SK-N-SH (cell line): ENCODE measurements at regions not wholly inside any gene's neighbourhood (a gene's known extent, or its start where the extent isn't known, plus 50 kb on each side); places are given as distances from the start of the nearest gene placed in this dataset.

Experiments used
- CTCF ChIP-seq: fragments of 200-600 bp; sonication (generic); IDR thresholded peaks from 2 replicates; pipeline ENCODE4 v1.6.1; 2017; ENCODE audit warnings: antibody characterized with exemption, mild to moderate bottlenecking, moderate library complexity
- ELF1 ChIP-seq: IDR thresholded peaks from 2 replicates; pipeline ENCODE4 v1.4.0; 2012
- EZH2phosphoT487 ChIP-seq: fragments of 200-600 bp; sonication (generic); IDR thresholded peaks from 2 replicates; pipeline ENCODE4 v1.6.1; 2017; ENCODE audit warnings: low read depth, mixed run types, mild to moderate bottlenecking, antibody characterized with exemption, moderate library complexity, borderline replicate concordance
- JUND ChIP-seq: IDR thresholded peaks from 2 replicates; pipeline ENCODE4 v1.4.0; 2012
- SMC3 ChIP-seq: IDR thresholded peaks from 2 replicates; pipeline ENCODE4 v1.6.1; 2012; ENCODE audit warnings: low read depth, low read length, improper control_type of control experiment
- TEAD4 ChIP-seq: IDR thresholded peaks from 2 replicates; pipeline ENCODE4 v1.4.0; 2012; ENCODE audit warnings: mild to moderate bottlenecking, borderline replicate concordance; ENCODE audit not compliant: insufficient read depth

- TF ChIP-seq TEAD4 (no peak), EZH2phosphoT487 (no peak), SMC3 (no peak), CTCF (no peak), JUND (no peak), ELF1 (no peak)
Measured at GRCh38 chr17:79269620-79270019, 195.0 kb downstream of the ENGASE start.
